Tibial nerve (tissue), 4 donors: ENCODE measurements at regions not wholly inside any gene's neighbourhood (a gene's known extent, or its start where the extent isn't known, plus 50 kb on each side); places are given as distances from the start of the nearest gene placed in this dataset.

Source experiments
- DNase-seq, 2 donors: peaks; one replicate each; pipeline ENCODE4 v3.0.0-alpha.2; 2019; ENCODE audit warnings: low spot score in 2 of 2
- H3K27ac ChIP-seq, 4 donors: fragments of 200-600 bp; sonication (generic) in 3 of 4; one replicate each; pipeline ENCODE4 v1.5.1; 2017 to 2019; ENCODE audit warnings: mild to moderate bottlenecking in 1 of 4
- H3K27me3 ChIP-seq, 2 donors: fragments of 200-600 bp; sonication (generic) in 1 of 2; one replicate each; pipeline versions ENCODE4 v1.5.1 to v1.6.0; 2017 to 2019
- H3K36me3 ChIP-seq, 3 donors: fragments of 200-600 bp; sonication (generic); one replicate each; pipeline ENCODE4 v1.5.1; 2018 to 2019
- H3K4me1 ChIP-seq, 4 donors: fragments of 200-600 bp; sonication (generic) in 3 of 4; one replicate each; pipeline ENCODE4 v1.5.1; 2017 to 2019
- H3K4me3 ChIP-seq, 4 donors: fragments of 200-600 bp; sonication (generic) in 3 of 4; one replicate each; pipeline ENCODE4 v1.5.1; 2017 to 2019; ENCODE audit warnings: mild to moderate bottlenecking in 1 of 4, moderate library complexity in 1 of 4
- H3K9me3 ChIP-seq, 4 donors: fragments of 200-600 bp; sonication (generic) in 3 of 4; one replicate each; pipeline ENCODE4 v1.5.1; 2017 to 2019
- EP300 ChIP-seq, 2 donors: sonication (generic); formaldehyde crosslinking; IDR thresholded peaks; one replicate each; pipeline ENCODE4 v1.6.1; 2017; ENCODE audit warnings: antibody characterized with exemption in 2 of 2, mild to moderate bottlenecking in 1 of 2
- POLR2A ChIP-seq, 2 donors: fragments of 450-650 bp; IDR thresholded peaks; one replicate each; pipeline ENCODE4 v1.6.1; 2017; ENCODE audit warnings: antibody characterized with exemption in 2 of 2, mild to moderate bottlenecking in 2 of 2, moderate library complexity in 2 of 2
- WGBS, 2 donors: methylation state at CpG; one replicate each; pipeline ENCODE4 v1.1.5; 2018; 5-methylcytosine and 5-hydroxymethylcytosine counted together
- TF ChIP-seq, protein P1 (sequence below), 5 experiments: fragments of 200-600 bp in 3 of 5; fragments of 450-650 bp in 2 of 5; sonication (generic) in 3 of 5; IDR thresholded peaks; one replicate each; pipeline ENCODE4 v1.5.1; 2016 to 2019; ENCODE audit warnings: antibody characterized with exemption in 5 of 5, mild to moderate bottlenecking in 3 of 5, moderate library complexity in 2 of 5

DNA sequence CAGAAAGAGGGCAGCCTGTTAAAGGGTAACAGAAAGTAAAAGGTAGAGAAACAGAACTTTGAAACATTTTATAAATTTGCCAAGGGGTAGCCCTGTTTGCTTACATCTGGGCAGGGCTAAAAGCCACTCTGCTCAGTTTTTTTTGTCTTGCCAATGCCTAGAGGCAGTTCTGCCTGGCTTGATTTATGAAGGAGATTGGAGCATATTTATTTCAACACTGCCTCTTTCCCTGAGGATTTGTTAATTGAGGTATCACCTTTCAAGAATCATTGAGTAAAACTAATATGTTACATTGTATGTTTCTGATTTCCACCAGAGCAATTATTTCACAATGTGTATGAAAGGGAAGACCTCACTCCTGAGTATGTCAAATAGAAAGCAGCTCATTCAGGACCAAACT, 160.8 kb downstream of the GXYLT1 start:
- Histone ChIP-seq H3K4me3 (no peak overlapping the region), H3K27ac (no peak overlapping the region)

DNA sequence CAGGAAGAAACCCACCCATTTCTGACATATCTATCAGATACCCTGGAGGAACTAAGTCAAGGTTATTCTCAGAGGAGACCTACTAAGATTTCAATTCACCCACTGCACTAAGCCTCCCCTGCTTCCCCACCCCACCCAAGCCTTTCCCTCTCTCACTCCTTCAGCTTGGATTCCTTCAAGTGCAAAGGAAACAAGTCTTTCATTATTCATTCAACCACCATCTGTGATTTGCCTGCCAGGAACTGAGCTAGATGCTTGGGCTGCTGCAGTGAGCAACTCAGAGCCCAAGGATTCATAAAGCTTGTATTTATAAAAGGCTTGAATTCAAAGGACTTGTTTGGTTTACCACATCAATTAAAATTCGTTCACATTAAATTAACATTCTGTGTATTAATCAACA, 161.3 kb downstream of the GXYLT1 start:
- H3K9me3 ChIP-seq, result peaks cover 0 to under 1% (median 0%) of the 10 kb centered on the region in 4 donors
- no peak overlapping the region for H3K4me3 ChIP-seq
- DNase-seq, result no peak
- 21 to 29% methylated on average over 1 of the region's 1 CpG for WGBS, 2 donors
- no peaks in the 10 kb centered on the region for H3K36me3 ChIP-seq
- no peak for TF ChIP-seq EP300 (IDR thresholded peaks at IDR 0.05)
- no peak for TF ChIP-seq POLR2A (IDR thresholded peaks at IDR 0.05)
- TF ChIP-seq, protein P1, sequence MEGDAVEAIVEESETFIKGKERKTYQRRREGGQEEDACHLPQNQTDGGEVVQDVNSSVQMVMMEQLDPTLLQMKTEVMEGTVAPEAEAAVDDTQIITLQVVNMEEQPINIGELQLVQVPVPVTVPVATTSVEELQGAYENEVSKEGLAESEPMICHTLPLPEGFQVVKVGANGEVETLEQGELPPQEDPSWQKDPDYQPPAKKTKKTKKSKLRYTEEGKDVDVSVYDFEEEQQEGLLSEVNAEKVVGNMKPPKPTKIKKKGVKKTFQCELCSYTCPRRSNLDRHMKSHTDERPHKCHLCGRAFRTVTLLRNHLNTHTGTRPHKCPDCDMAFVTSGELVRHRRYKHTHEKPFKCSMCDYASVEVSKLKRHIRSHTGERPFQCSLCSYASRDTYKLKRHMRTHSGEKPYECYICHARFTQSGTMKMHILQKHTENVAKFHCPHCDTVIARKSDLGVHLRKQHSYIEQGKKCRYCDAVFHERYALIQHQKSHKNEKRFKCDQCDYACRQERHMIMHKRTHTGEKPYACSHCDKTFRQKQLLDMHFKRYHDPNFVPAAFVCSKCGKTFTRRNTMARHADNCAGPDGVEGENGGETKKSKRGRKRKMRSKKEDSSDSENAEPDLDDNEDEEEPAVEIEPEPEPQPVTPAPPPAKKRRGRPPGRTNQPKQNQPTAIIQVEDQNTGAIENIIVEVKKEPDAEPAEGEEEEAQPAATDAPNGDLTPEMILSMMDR (IDR thresholded peaks at IDR 0.05), result no peak
- no peak overlapping the region for H3K27ac ChIP-seq
- H3K4me1 ChIP-seq, result no peaks in the 10 kb centered on the region
- no peaks in the 10 kb centered on the region for H3K27me3 ChIP-seq

More for the DNA sequence above, 160.8 kb downstream of the GXYLT1 start:
- peaks cover 0 to 5% (median 0%) of the 10 kb centered on the region in 4 donors for H3K9me3 ChIP-seq
- H3K27me3 ChIP-seq, result no peaks in the 10 kb centered on the region
- DNase-seq, result no peak
- H3K4me1 ChIP-seq, result no peaks in the 10 kb centered on the region
- TF ChIP-seq POLR2A (IDR thresholded peaks at IDR 0.05) (no peak), EP300 (IDR thresholded peaks at IDR 0.05) (no peak)
- TF ChIP-seq, protein P1 (IDR thresholded peaks at IDR 0.05), result no peak
- H3K36me3 ChIP-seq, result no peaks in the 10 kb centered on the region

DNA sequence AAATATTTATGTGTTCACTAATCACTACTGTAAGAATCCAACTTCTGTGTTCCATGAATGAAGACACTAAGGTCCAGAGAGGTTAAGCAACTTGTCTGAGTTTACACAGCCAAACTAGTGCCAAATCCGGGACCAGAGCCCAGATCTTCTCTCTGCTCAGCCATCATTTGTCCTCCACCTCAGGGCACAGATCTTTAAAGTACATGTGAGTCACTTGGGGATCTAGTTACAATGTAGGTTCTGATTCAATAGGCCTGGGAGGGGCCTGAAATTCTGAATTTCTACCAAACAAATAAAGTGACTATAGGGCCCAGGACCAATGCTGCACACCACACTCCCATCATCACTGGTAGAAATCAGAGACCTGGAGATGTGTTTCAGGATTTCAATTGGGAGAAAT, 162.9 kb downstream of the GXYLT1 start:
- Histone ChIP-seq H3K9me3 (no peaks in the 10 kb centered on the region), H3K36me3 (no peaks in the 10 kb centered on the region), H3K27me3 (no peaks in the 10 kb centered on the region), H3K27ac (no peak overlapping the region), H3K4me1 (no peaks in the 10 kb centered on the region), H3K4me3 (no peak overlapping the region)
- TF ChIP-seq, protein P1 (IDR thresholded peaks at IDR 0.05), result no peak
- no peak for TF ChIP-seq POLR2A (IDR thresholded peaks at IDR 0.05)
- no peak for TF ChIP-seq EP300 (IDR thresholded peaks at IDR 0.05)
- 65 to 80% methylated on average over 1 of the region's 1 CpG for WGBS, 2 donors
- DNase-seq, result no peak

DNA sequence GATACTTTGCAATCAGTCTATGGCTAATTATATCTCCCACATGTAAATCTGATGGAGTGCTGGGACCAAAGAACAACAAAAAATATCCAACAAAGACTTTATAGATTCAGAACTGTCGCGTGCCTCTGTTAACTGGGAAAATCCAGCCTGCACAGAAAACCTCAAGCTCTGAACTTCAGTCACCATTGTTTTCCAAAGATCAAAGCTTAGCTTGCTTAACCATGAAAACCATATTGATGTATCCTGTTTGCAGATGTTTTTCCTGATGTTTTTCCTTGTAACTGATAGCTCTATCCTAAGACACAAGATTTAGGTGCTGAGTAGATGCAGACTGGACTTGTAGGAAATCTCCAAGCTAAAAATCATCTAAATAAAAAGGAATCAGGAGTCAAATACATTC, 163.7 kb downstream of the GXYLT1 start:
- TF ChIP-seq POLR2A (IDR thresholded peaks at IDR 0.05) (no peak), EP300 (IDR thresholded peaks at IDR 0.05) (no peak)
- TF ChIP-seq, protein P1 (IDR thresholded peaks at IDR 0.05), result no peak
- H3K27ac ChIP-seq, result no peak overlapping the region
- 53 to 56% methylated on average over 2 of the region's 2 CpGs for WGBS, 2 donors

DNA sequence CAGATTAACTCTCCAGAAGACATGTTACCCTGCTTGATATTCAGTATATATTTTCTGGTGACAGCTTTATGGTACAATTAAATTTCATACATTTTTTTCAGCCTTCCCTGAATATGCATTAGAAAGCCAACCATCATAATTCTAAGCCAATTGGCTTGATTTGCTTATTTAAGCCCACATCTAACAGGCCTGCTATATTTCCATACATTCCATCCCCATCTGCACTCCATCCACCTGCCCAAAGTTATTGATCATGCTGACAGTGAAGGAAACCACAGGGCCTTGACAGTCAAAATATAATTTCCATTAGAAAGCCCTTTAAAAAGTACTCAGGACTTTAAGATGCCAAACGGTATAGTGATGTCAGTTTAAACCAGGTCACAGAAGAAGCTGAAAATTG, 164.3 kb downstream of the GXYLT1 start:
- TF ChIP-seq POLR2A (IDR thresholded peaks at IDR 0.05), result no peak
- TF ChIP-seq, protein P1 (IDR thresholded peaks at IDR 0.05), result no peak
- no peak for TF ChIP-seq EP300 (IDR thresholded peaks at IDR 0.05)
- Histone ChIP-seq H3K27ac (no peak overlapping the region), H3K36me3 (no peaks in the 10 kb centered on the region), H3K4me3 (no peak overlapping the region), H3K9me3 (no peaks in the 10 kb centered on the region), H3K4me1 (no peaks in the 10 kb centered on the region), H3K27me3 (no peaks in the 10 kb centered on the region)
- WGBS, 2 donors, result 53 to 69% methylated on average over 1 of the region's 1 CpG
- DNase-seq, result no peak

More for the DNA sequence above, 163.7 kb downstream of the GXYLT1 start:
- Histone ChIP-seq H3K4me1 (no peaks in the 10 kb centered on the region), H3K9me3 (no peaks in the 10 kb centered on the region), H3K36me3 (no peaks in the 10 kb centered on the region), H3K4me3 (no peak overlapping the region), H3K27me3 (no peaks in the 10 kb centered on the region)
- DNase-seq, result no peak
